ENCODE measurements at regions not wholly inside any gene's neighbourhood (a gene's known extent, or its start where the extent isn't known, plus 50 kb on each side); places are given as distances from the start of the nearest gene placed in this dataset.
A peak's percentile ranks its signal among the peaks of the same experiment; 100 is the strongest.

GRCh38 chr5:161235569-161235968 lies 311.0 kb downstream of the GABRB2 start:
- DNase-seq = no peak

- DNase-seq = no peak
These were observed 313.0 kb downstream of the GABRB2 start for GRCh38 chr5:161233553-161233952.

GRCh38 chr5:161230221-161230620 lies 316.3 kb downstream of the GABRB2 start:
- DNase-seq = peak in 1 of 51 donors; percentile 8

GRCh38 chr5:161219816-161220215 lies 326.7 kb downstream of the GABRB2 start:
- no peak for DNase-seq

GRCh38 chr5:161216877-161217276 lies 329.6 kb downstream of the GABRB2 start:
- DNase-seq = no peak

GRCh38 chr5:161212123-161212712 lies 334.3 kb downstream of the GABRB2 start:
- DNase-seq = no peak

GRCh38 chr5:161201558-161201957 lies 345.0 kb downstream of the GABRB2 start:
- no peak for DNase-seq

GRCh38 chr5:161190778-161191177 lies 338.8 kb upstream of the ATP10B start:
- DNase-seq = no peak

GRCh38 chr5:161190086-161190485 lies 338.1 kb upstream of the ATP10B start:
- DNase-seq = no peak

- no peak for DNase-seq
These were observed 337.4 kb upstream of the ATP10B start for GRCh38 chr5:161189452-161189851.

GRCh38 chr5:161183559-161183958 lies 331.5 kb upstream of the ATP10B start:
- DNase-seq = no peak

- DNase-seq = no peak
These were observed 324.2 kb upstream of the ATP10B start for GRCh38 chr5:161176221-161176620.

- DNase-seq = no peak
These were observed 317.8 kb upstream of the ATP10B start for GRCh38 chr5:161169776-161170175.

- DNase-seq = peak in 2 of 51 donors; percentile 2
These were observed 315.2 kb upstream of the ATP10B start for GRCh38 chr5:161167016-161167767.

- no peak for DNase-seq
These were observed 314.1 kb upstream of the ATP10B start for GRCh38 chr5:161165998-161166660.

GRCh38 chr5:161157925-161158324 lies 305.9 kb upstream of the ATP10B start:
- no peak for DNase-seq

GRCh38 chr5:161155451-161155850 lies 303.4 kb upstream of the ATP10B start:
- DNase-seq = no peak

- no peak for DNase-seq
These were observed 300.5 kb upstream of the ATP10B start for GRCh38 chr5:161152415-161152940.

GRCh38 chr5:161150441-161150988 lies 298.5 kb upstream of the ATP10B start:
- DNase-seq = no peak

GRCh38 chr5:161149078-161149477 lies 297.1 kb upstream of the ATP10B start:
- no peak for DNase-seq

GRCh38 chr5:161138751-161139455 lies 286.9 kb upstream of the ATP10B start:
- no peak for DNase-seq

GRCh38 chr5:161134956-161135355 lies 282.9 kb upstream of the ATP10B start:
- DNase-seq = no peak

All from hypothalamus (tissue), 51 donors.